Fibroblast of skin of left quadriceps (primary cell): ENCODE measurements at regions not wholly inside any gene's neighbourhood (a gene's known extent, or its start where the extent isn't known, plus 50 kb on each side); places are given as distances from the start of the nearest gene placed in this dataset.
A peak's percentile ranks its signal among the peaks of the same experiment; 100 is the strongest.
"Not testable (repeated sequence)": the region's sequence is repeated elsewhere in the genome, so short reads cannot be mapped to it uniquely, and the experiment has no call there.

Source experiments
- DNase-seq, 2 experiments: peaks; one replicate each; pipeline ENCODE4 v3.0.0-alpha.2; 2013; ENCODE audit warnings: low read depth in 2 of 2

DNA sequence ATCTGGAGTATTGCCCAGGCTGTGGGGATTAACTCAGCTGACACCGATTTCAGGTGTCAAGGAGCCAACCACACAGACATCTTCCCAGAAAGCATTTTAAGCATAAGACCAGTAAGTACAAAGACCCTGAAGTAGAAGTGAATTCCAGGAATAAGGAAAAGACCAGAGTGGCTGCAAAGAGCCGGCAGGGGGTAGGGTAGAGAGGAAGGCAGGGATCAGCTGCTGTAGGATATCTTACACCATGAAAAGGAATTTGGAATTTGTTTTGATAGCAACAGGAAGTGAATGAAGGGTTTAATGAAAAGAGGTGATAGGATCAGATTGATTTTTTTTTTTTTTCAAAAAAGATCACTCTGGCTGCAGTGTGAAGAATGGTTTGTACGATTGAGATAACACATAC, 113.6 kb upstream of the PPARGC1A start:
- no peak for DNase-seq

DNA sequence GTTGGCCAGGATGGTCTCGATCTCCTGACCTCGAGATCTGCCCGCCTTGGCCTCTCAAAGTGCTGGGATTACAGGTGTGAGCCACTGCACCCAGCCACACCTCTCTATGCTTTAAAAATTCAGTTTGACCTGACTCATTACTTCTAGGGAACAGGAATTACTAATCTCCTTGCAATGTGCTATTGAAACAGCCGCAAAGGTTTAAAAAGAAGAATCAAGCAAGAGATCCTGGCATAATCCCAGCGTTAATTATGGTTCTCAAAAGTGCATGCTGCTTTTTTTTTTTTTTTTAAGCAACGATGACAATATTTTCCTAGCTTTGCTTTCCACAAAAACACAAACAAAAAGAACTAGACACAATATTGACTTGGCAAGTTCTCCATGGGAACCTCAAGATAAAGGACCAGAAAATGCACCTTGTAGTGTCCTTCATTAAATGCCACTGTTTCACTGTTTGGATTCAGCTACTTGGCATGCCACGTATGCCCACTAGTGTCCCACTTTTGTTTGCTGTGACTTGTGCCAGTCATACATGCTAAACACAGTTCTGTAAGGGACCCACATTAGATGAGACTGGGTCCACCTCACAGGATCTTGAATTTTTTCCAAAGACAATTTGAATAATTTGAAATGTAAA, 112.6 kb upstream of the PPARGC1A start:
- DNase-seq = no peak

DNA sequence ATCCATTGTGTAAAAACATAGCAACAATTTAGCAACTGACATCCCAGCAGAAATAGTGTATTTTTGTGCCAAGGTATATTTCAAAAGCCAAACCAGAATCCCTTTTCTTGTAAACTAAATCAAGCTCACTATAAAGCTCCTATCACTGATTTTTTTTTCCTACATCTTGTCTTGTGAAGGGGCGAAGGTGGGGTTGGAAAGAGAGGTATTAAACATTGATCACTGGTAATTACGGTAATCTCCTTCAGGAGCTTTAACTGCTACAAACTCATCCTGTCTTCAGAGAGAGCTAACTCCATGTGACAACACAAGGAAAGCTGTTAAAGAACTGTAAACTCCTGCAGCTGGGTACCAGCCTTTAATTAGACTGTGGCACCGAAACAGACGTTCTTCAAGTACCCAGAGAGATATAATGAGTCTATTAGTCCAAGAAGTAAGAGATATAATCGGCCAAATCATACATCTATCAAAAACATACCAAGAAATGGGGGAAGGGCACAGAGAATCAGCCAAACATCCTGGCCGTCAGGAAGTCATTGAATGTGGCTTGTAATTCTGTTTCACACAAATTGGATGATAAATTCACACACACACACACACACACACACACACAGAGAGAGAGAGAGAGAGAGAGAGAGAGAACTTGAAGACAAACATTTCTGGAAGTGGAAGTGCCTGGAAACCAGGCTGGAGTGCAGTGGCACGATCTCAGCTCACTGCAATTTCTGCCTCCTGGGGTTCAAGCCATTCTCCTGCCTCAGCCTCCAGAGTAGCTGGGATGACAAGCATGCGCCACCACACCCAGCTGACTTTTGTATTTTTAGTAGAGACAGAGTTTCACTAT, 111.9 kb upstream of the PPARGC1A start:
- DNase-seq = no peak

DNA sequence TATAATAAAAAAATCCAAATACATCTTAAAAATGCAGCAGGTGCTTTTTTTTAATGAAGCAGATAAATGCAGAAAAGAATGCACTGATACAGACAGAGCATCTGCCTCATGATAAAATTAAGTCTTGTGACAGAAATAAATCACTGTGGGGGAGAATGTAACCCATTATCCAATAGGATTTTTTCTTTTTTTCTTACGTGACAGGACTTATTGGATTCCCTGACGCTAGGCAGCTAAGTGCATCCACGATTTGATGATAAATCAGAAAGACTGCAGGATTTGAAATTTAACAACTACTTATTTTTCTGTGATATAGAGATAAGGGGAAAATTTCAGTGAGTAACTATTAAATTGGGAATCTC, 110.6 kb upstream of the PPARGC1A start:
- DNase-seq = no peak

DNA sequence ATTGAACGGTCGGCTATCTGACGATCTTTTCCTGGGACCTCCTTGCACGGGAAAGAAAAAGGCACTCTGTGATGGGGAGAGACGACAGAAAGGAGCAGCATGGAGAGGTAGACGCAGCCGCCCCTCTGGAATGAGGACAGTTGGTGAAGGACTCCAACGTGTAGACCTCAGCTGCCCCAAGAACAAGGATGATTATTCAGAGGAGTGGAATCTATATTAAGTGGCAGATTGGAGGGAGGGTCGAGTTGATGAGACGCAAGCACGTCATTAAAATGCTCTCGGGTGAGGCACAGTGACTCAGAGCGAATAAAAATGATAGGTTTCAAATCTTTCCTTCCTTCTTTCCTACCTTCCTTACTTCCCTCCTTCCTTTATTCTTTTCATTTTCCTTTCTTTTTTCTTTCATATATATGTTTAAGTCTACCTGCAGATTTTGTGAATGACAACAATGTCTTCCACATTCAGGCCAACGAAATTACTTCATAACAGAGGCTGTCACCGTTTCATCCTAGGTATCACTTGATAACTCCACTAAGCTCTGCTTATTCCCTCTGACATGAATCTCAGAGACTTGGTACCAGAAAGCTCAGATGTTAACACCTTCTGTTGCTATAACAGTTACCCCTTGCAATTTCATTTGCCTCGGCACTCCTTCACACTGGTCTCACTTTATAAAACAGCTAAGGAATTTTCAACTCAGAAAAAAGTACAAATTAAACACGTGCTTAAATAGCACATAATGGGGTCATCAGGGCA, 110.0 kb upstream of the PPARGC1A start:
- DNase-seq = no peak

DNA sequence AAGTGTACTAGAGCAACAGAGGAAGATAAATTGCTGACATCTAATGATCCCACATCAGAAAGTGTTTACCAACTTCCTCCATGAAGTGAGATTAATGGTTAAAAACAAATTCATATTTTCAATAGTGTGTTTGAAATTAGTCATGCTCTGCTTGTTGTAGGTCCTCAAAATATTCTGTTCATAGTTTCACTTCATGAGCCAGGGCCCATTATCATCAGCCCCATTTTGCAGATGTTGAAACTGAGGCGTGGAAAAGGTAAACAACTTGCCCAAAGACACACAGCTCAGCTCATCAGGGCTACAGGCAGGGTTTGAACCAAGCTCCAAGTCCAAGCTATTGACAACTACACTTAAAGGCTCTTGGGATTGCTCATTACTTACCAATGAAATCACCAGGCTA, 103.5 kb upstream of the PPARGC1A start:
- no peak for DNase-seq

DNA sequence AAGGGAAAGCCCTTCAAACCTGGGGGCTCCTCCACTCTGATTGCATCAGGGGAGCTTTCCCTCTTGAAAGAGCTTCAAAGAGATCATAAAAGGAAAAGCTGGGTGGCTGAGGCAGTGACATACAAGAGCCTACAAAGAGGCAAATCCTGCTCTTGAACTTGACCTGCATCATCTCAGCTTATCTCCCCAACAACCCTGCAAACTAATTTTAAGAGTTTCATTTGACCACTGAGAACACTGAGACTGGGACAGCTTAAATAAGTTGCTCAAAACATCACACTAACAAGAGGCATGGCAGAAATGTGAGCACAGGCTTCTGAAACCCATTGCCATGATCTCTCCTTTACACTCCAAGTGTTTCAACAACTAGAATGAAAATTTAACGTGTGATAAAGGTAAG, 101.6 kb upstream of the PPARGC1A start:
- DNase-seq = no peak

DNA sequence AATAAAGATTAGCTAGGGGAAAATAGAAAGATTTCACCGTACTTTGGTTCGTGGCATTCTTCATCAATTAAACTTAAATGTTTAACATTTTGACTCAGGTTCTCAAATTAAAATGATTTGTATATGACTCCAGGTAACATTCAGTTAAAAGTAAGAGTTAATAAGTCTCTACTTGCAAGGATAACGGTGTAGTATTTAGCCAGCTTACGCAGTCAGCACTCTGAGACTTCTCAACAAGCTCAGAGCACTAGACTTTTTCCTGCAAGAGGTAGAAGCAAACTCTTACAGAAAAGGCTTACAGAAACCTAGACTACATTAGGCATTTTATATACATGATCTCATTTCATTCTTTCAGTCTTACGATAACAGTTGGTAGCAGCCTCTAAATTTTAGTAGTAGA, 96.4 kb upstream of the PPARGC1A start:
- no peak for DNase-seq

DNA sequence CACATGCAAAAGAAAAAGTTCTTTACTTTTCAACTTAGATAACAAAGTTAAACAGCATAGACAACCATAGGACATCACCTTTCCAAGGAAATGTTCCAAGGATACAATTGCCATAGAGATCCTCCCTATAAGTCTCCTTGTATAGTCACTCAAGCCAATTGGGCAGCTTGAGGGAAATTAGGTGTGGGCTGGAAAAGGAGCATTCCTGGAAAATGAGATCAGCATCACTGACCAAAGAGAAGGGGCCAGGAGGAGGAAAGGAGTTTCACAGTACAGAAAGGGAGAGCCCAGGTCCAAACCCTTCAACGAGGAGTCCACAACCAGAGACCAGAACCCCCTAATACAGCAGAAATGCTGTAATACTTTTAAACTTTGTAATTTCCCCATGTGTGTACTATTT, 91.5 kb upstream of the PPARGC1A start:
- DNase-seq = no peak

DNA sequence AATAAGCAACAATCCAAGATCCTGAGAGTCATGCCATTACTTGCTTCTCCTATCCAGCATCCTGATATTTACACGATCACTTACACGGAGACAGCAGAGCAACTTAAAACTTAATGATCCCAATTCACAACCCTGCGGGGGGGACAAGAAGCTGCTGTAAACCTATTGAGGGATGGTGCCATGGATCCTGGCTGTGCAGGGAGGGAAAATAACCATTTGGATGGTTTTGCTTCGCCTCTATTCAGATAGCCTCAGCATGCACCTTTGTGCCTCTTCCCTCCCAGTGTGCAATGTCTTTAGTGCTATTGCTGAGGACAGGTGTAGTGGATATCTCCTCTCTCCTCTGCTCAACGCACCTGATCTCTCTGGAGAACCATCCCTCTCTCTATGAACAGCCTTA, 89.7 kb upstream of the PPARGC1A start:
- no peak for DNase-seq

DNA sequence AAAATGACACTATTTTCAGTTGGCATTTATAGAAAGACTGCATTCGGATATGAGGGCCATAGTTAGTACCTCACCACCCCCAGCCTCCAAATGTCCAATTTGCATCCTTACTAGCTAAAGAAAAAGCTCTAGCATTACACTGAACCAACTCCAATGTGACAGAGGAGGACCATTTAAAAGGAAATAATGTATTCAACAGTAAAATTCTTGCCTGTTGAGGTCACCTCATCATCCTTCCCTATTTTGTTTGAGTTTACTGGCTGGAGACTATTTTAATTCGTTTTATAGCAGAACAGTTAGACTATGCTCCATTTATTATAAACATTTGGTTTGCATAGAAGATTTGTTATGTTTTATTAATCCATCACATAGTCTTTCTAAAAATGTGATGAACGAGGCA, 88.2 kb upstream of the PPARGC1A start:
- DNase-seq = peak in 1 of 2 experiments; percentile 13

DNA sequence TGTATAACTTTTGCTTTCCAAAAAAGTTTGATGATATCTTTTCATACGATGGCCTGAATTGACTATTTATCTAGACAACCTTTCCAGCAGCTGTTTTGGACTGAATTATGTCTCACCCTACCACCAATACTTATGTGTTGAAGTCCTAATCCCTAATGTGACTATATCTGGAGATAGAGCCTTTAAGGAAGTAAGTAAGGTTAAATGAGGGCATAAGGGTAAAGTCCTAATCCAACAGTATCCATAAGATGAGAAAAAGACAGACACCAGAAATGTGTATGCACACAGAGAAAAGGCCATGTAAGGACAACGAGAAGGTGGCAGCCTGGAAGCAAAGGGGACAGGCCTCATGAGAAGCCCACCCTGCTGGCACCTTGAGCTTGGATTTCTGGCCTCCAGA, 86.6 kb upstream of the PPARGC1A start:
- no peak for DNase-seq

DNA sequence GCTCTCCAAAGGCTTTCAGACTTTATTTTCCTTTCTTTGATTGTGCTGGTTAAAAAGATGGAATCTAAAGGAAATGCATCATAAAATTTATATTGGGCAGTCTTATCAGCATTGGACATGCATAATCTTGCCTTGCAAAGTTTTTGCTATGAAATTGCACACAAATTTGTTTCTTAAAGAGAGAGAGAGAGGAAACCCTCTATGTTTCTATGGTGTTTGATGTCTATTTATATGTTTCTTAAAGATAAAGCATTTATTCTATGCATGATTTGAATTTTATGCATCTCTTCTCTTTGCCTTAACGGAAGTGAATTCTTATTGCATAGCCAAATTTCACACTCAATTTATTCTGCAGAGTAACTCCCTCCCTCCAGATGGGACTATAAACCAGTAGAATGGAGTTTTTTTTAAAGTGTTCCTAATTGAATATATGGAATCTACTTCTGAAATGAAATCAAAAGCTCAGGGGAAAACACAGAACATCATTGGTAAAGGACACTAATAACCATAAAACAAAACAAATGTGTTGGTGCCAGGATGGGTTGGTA, 83.5 kb upstream of the PPARGC1A start:
- no peak for DNase-seq

DNA sequence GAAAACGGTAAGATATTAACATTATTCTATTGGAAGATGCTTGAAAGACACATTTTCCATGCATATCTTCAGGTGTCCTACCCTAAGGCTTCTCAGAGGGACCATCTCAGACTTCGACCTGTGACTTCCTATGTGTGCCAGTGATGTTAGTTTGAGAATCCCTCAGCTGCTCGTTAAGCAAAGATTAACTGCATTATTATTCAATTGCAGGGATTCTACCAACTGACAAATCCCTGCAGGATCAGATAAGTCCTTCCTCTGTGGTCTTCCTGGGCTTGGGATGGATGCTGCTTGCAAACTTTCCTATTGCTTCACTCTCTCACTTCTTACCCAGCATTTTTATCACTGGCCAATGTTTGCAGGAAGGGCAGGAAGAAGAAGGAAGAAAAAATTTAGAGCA, 83.0 kb upstream of the PPARGC1A start:
- no peak for DNase-seq

DNA sequence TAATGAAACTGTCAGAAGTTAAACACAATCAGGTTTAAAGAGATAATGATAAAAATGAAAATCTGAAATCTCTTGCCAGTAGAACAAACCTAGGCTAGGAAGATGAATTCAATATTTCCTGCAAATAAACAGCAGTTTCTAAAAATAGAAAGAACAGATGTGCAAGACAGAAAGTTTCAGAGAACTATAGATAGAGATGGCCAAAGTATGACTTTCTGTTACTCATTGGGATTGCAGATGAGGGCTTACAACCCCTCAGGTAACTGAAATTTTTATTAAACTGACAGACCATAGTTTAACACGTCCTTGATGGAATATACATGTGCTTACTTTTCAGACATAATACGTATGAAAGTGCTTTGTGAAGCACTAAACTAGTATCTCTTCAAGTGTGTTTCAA, 82.3 kb upstream of the PPARGC1A start:
- DNase-seq = no peak

DNA sequence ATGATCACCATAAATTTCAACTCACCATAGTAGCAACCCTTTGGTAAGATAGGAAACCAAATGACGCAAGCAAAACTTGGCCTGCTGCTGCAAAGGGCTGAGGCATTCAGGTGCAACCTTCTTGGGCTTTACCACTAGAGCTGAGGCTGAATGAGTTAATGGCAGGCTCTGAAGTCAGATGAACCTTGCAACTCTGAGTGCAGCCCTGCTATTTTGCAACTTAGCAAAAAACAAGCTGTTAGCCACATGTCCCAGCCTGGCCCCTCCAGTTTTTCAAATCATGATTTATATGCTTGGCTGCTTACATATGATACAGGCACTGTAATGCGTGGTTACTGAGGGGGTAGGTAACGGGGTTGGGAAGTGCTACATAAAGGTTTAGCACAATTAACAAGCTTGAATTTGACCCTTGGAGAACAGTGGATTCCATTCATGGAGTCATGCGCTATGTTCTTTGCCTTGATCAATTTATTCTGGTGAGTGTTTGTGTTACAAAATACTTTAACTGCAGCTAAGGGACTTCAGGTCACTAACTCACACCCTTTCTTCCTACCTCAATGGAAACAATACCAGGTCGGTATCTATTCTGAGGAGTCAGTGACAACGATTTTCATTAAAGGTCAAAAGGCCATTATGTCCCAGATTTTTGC, 80.5 kb upstream of the PPARGC1A start:
- peak; percentile 78 to 80 for DNase-seq

DNA sequence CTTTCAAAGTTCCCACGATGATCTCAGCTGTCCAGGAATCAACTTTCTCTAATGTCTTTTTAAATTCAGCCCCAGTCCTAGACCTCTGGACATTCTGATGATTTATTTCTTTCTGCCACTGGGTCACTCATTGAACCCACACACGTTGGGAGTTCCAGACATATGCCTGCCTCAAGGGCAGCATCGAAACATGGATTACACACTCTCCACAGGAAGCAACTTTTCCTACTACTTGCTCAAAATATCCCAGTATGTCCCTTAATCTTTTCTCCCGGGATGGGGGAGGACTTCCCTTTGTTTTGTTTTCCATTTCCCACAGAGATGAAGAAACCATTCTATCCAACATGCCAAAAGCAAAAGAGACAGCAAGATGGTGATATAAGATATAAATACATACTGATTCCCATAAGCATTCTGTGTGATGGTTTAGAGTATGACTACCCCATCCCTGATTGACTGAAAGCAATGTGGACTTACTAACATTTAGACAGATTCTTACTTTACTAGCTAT, 79.8 kb upstream of the PPARGC1A start:
- DNase-seq = no peak

DNA sequence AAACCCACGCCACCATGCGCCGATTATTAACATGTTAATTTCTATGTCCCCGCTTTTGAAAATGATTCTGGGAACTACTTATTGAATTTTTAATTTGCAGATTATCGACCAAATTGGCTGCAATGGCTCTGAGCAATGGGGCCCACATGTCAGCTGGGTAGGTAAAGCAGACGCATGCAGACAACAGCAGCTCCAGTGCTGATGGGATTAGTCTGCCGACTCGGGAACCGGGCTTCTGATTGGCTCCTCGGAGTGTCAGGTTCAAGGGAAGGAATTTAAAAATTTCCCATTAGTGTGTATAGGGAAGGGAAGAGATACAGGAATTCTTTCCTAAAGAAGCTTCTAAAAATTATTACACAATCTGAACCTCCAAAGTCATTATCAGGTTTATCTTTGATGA, 77.4 kb upstream of the PPARGC1A start:
- no peak for DNase-seq

DNA sequence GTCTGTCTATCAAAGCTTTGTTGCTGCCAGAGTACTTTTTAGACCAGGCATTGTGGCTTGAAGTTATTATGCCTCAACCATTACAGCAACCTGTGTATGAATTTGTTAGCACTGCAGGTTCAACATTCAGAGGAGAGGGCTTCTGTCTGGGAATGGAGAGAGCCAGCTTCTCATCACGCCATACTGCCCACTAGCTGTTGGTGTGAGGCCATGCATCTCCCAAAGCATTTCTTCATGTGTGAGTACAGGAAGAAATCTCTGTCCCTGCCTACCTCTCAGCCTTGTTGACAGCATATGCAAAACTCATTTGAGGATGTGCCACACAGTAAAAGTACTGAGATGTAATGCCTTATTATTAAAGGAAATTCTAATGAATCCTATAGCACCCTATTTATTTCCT, 76.9 kb upstream of the PPARGC1A start:
- DNase-seq = no peak

DNA sequence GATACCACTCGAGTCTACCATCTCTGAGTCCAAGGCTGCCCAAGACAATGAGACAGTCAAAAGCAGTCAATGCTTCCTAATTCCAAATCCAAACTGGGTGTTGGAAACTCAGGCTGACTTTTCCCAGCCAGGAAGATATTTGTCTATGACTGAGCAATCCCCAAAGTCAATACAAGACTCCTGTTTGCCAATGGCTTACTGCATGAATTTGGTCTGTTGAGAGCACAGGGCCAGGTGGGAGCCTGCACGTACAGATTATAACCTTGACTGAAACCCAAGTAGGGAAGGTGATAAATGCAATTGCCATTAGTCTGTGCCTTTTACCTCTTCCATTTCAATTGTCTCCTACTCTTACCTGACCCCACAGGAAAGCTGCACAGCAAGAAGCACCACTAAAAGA, 72.6 kb upstream of the PPARGC1A start:
- no peak for DNase-seq

DNA sequence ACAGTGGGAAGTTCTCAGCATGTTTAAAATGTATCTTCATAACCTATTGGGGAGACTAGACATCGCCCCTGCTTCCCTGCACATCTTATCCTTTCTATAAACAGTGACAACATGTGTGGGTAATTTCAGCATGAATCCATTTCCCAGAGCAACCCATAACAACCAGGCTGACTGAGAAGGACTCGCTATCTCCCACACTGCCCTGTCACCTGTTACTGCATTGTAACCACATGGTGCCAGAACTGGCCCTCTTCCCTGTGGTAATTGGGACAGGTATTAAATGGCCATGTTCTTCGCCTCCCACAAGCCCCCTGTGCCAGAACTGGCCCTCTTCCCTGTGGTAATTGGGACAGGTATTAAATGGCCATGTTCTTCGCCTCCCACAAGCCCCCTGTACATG, 71.5 kb upstream of the PPARGC1A start:
- DNase-seq = not testable (repeated sequence)
